Spleen (tissue), 11 donors: ENCODE measurements at regions not wholly inside any gene's neighbourhood (a gene's known extent, or its start where the extent isn't known, plus 50 kb on each side); places are given as distances from the start of the nearest gene placed in this dataset.
"Not testable (repeated sequence)": the region's sequence is repeated elsewhere in the genome, so short reads cannot be mapped to it uniquely, and the experiment has no call there.

ENCODE experiments used
- DNase-seq: peaks from one replicate; pipeline ENCODE4 v3.0.0-alpha.2; 2020
- H3K27ac ChIP-seq, 8 donors: fragments of 200-600 bp; sonication (generic) in 7 of 8; 1 replicate in 4 of 8; 2 replicates in 4 of 8; pipeline versions ENCODE4 v1.5.0 to v1.8.0; 2016 to 2021; ENCODE audit warnings: inconsistent platforms in 4 of 8, mild to moderate bottlenecking in 4 of 8, moderate library complexity in 1 of 8
- H3K27me3 ChIP-seq, 7 donors: fragments of 200-600 bp; sonication (generic) in 6 of 7; replicated peaks in 1 of 7; 1 replicate in 4 of 7; 2 replicates in 3 of 7; pipeline versions ENCODE4 v1.5.0 to v1.8.0; 2016 to 2021; ENCODE audit warnings: inconsistent platforms in 3 of 7, mild to moderate bottlenecking in 1 of 7
- H3K36me3 ChIP-seq, 6 donors: fragments of 200-600 bp; sonication (generic) in 5 of 6; 1 replicate in 4 of 6; 2 replicates in 2 of 6; pipeline versions ENCODE4 v1.5.0 to v1.8.0; 2016 to 2021; ENCODE audit warnings: inconsistent platforms in 2 of 6
- H3K4me1 ChIP-seq, 6 donors: fragments of 200-600 bp; sonication (generic) in 5 of 6; 1 replicate in 3 of 6; 2 replicates in 3 of 6; pipeline versions ENCODE4 v1.5.0 to v1.8.0; 2016 to 2021; ENCODE audit warnings: inconsistent platforms in 3 of 6
- H3K4me3 ChIP-seq, 8 donors: fragments of 200-600 bp; sonication (generic) in 7 of 8; 1 replicate in 4 of 8; 2 replicates in 4 of 8; pipeline versions ENCODE4 v1.5.0 to v1.8.0; 2016 to 2021; ENCODE audit warnings: inconsistent platforms in 4 of 8, mild to moderate bottlenecking in 4 of 8, moderate library complexity in 2 of 8
- H3K9me3 ChIP-seq, 8 donors: fragments of 200-600 bp; sonication (generic) in 7 of 8; 1 replicate in 4 of 8; 2 replicates in 4 of 8; pipeline versions ENCODE4 v1.5.0 to v1.8.0; 2016 to 2021; ENCODE audit warnings: inconsistent platforms in 4 of 8
- CTCF ChIP-seq, 11 experiments: fragments of 200-600 bp in 7 of 11; fragments of 450-650 bp in 4 of 11; sonication (generic) in 4 of 11; IDR thresholded peaks in 8 of 11; conservative IDR thresholded peaks in 3 of 11; 1 replicate in 7 of 11; 2 replicates in 4 of 11; pipeline versions ENCODE4 v1.4.0 to v1.8.0; 2016 to 2021; ENCODE audit warnings: antibody characterized with exemption in 11 of 11, inconsistent platforms in 4 of 11, mild to moderate bottlenecking in 1 of 11
- POLR2A ChIP-seq, 3 donors: fragments of 450-650 bp; IDR thresholded peaks; one replicate each; pipeline ENCODE4 v1.5.1; 2017; ENCODE audit warnings: antibody characterized with exemption in 3 of 3, mild to moderate bottlenecking in 1 of 3
- POLR2AphosphoS5 ChIP-seq, 3 donors: sonication (generic); formaldehyde crosslinking; IDR thresholded peaks; one replicate each; pipeline ENCODE4 v1.5.1; 2017; ENCODE audit warnings: antibody characterized with exemption in 3 of 3
- WGBS, 5 donors: extraction: QIAGEN DNeasy Blood & Tissue Kit in 3 of 5; methylation state at CpG; one replicate each; pipeline versions ENCODE4 v1.1.5 to v1.1.7; 2013 to 2018; 5-methylcytosine and 5-hydroxymethylcytosine counted together
- intact Hi-C: fragments of 100-400 bp; cut with DNase I; formaldehyde crosslinking; loops from one replicate; pipeline ENCODE4 v1.15.0; 2023; ENCODE audit warnings: low total_unique reads
- donor health status: healthy with polysubstance abuse.
- donor health status: DM: no; HTN: no; CAD: no; lungs with moderate emphysema.
- donor health status: DM: no; HTN: no; CAD: no.
- donor health status: Bipolar disorder and iron deficiency.
- donor health status: healthy.
- donor health status: DM: no; HTN: no; CAD: no.
- donor health status: DM: yes; HTN: yes; CAD: no.

GRCh38 chr16:52742052-52742451 is 195.1 kb upstream of the TOX3 start:
- Histone ChIP-seq H3K4me1 (no peaks in the 10 kb centered on the region), H3K27me3 (no peaks in the 10 kb centered on the region), H3K4me3 (no peak overlapping the region), H3K27ac (no peak overlapping the region), H3K9me3 (peaks cover 0 to 10% (median 0%) of the 10 kb centered on the region in 8 donors), H3K36me3 (no peaks in the 10 kb centered on the region)
- intact Hi-C loops, result no loop called here
- no peak for DNase-seq
- TF ChIP-seq POLR2AphosphoS5 (IDR thresholded peaks at IDR 0.05), result no peak
- no peak for TF ChIP-seq POLR2A (IDR thresholded peaks at IDR 0.05)
- no peak for TF ChIP-seq CTCF (IDR thresholded peaks at IDR 0.05 in 8 of 11, conservative IDR thresholded peaks at IDR 0.05 in 3 of 11)
- WGBS, 5 donors, result 89 to 96% (median 92%) methylated on average over 8 of the region's 8 CpGs

GRCh38 chr16:52741351-52741750 is 194.4 kb upstream of the TOX3 start:
- DNase-seq, result no peak
- Histone ChIP-seq H3K4me1 (no peaks in the 10 kb centered on the region), H3K27me3 (no peaks in the 10 kb centered on the region), H3K36me3 (no peaks in the 10 kb centered on the region), H3K27ac (no peak overlapping the region), H3K9me3 (peaks cover 0 to 10% (median 0%) of the 10 kb centered on the region in 8 donors), H3K4me3 (no peak overlapping the region)
- no peak for TF ChIP-seq CTCF (IDR thresholded peaks at IDR 0.05 in 8 of 11, conservative IDR thresholded peaks at IDR 0.05 in 3 of 11)
- no peak for TF ChIP-seq POLR2AphosphoS5 (IDR thresholded peaks at IDR 0.05)
- TF ChIP-seq POLR2A (IDR thresholded peaks at IDR 0.05), result no peak
- WGBS, 5 donors, result 31 to 46% (median 35%) methylated on average over 7 of the region's 7 CpGs
- intact Hi-C loops, result no loop called here

- Histone ChIP-seq H3K27me3 (no peaks in the 10 kb centered on the region), H3K27ac (no peak overlapping the region), H3K4me3 (no peak overlapping the region), H3K4me1 (no peaks in the 10 kb centered on the region), H3K36me3 (no peaks in the 10 kb centered on the region), H3K9me3 (peaks cover 0 to 10% (median 0%) of the 10 kb centered on the region in 8 donors)
- TF ChIP-seq POLR2A (IDR thresholded peaks at IDR 0.05) (no peak), CTCF (IDR thresholded peaks at IDR 0.05 in 8 of 11, conservative IDR thresholded peaks at IDR 0.05 in 3 of 11) (no peak), POLR2AphosphoS5 (IDR thresholded peaks at IDR 0.05) (no peak)
- intact Hi-C loops, result no loop called here
- DNase-seq, result no peak
- WGBS, 5 donors, result 83 to 93% (median 86%) methylated on average over 4 of the region's 4 CpGs
These were observed 193.8 kb upstream of the TOX3 start for GRCh38 chr16:52740766-52741165.

- Histone ChIP-seq H3K27ac (no peak overlapping the region), H3K4me1 (no peaks in the 10 kb centered on the region), H3K9me3 (peaks cover 0 to 10% (median 0%) of the 10 kb centered on the region in 8 donors), H3K36me3 (no peaks in the 10 kb centered on the region), H3K4me3 (no peak overlapping the region), H3K27me3 (no peaks in the 10 kb centered on the region)
- intact Hi-C loops, result no loop called here
- no peak for DNase-seq
- TF ChIP-seq POLR2A (IDR thresholded peaks at IDR 0.05) (no peak), CTCF (IDR thresholded peaks at IDR 0.05 in 8 of 11, conservative IDR thresholded peaks at IDR 0.05 in 3 of 11) (no peak), POLR2AphosphoS5 (IDR thresholded peaks at IDR 0.05) (no peak)
- WGBS, 5 donors, result 73 to 84% (median 83%) methylated on average over 2 of the region's 2 CpGs
These were observed 193.4 kb upstream of the TOX3 start for GRCh38 chr16:52740333-52740732.

GRCh38 chr16:52738992-52739391 is 192.0 kb upstream of the TOX3 start:
- peaks cover 0 to 10% (median 0%) of the 10 kb centered on the region in 8 donors for H3K9me3 ChIP-seq
- H3K4me3 ChIP-seq, H3K4me1 ChIP-seq, intact Hi-C loops, H3K36me3 ChIP-seq, H3K27ac ChIP-seq, H3K27me3 ChIP-seq, DNase-seq: not testable (repeated sequence)
- 76 to 93% (median 87%) methylated on average over 2 of the region's 2 CpGs for WGBS, 5 donors
